ENCODE measurements at regions not wholly inside any gene's neighbourhood (a gene's known extent, or its start where the extent isn't known, plus 50 kb on each side); places are given as distances from the start of the nearest gene placed in this dataset.

DNA sequence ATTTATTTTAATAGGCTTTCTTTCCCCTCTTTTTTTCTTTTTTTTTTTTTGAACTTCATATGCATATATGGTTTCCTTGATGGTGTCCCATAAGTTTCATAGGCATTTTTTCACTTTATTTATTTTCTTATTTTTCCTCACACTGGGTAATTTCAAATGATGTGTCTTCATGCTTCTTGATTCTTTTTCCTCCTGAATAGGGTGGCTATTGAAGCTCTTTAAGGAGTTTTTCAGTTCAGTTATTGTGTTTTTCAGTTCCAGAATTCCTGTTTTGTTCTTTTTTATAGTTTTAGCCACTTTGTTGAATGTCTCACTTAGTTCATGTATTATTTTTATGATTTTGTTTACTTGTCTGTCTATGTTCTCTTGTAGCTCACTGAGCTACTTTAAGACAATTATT is 273.2 kb downstream of the NFKBIZ start:
- TF ChIP-seq CTCF (IDR thresholded peaks at IDR 0.05) (no peak), POLR2A (IDR thresholded peaks at IDR 0.05) (no peak)
